ENCODE measurements at regions not wholly inside any gene's neighbourhood (a gene's known extent, or its start where the extent isn't known, plus 50 kb on each side); places are given as distances from the start of the nearest gene placed in this dataset.
"Not testable (repeated sequence)": the region's sequence is repeated elsewhere in the genome, so short reads cannot be mapped to it uniquely, and the experiment has no call there.

- not testable (repeated sequence) for TF ChIP-seq POLR2A (IDR thresholded peaks at IDR 0.05; ENCODE audit: low read depth, low read length); POLR2AphosphoS5 (IDR thresholded peaks at IDR 0.05; ENCODE audit: low read depth, low read length); PAX5 (IDR thresholded peaks at IDR 0.05; ENCODE audit: insufficient read depth, low read length, severe bottlenecking); SPI1 (IDR thresholded peaks at IDR 0.05; ENCODE audit: low read depth, low read length); TAF1 (IDR thresholded peaks at IDR 0.05; ENCODE audit: low read depth, low read length)
Measured at GRCh38 chr12:59273561-59273960, 322.3 kb upstream of the SLC16A7 start.
